ENCODE measurements at regions not wholly inside any gene's neighbourhood (a gene's known extent, or its start where the extent isn't known, plus 50 kb on each side); places are given as distances from the start of the nearest gene placed in this dataset.

- no peak overlapping the region for H3K9ac ChIP-seq (ENCODE audit: insufficient read length, low read depth)
- TF ChIP-seq ZNF274 (IDR thresholded peaks at IDR 0.05; ENCODE audit: low read depth, low read length): no peak
- TF ChIP-seq SUZ12 (IDR thresholded peaks at IDR 0.05; ENCODE audit: extremely low read depth, insufficient read depth, insufficient read length): no peak
- no peak for TF ChIP-seq YY1 (IDR thresholded peaks at IDR 0.05; ENCODE audit: insufficient read depth, insufficient read length)
- H3K36me3 ChIP-seq (ENCODE audit: insufficient read depth, insufficient read length, low read length): no peaks in the 10 kb centered on the region
- no peak overlapping the region for H3K4me3 ChIP-seq (ENCODE audit: insufficient read length, low read depth)
- H3K4me1 ChIP-seq (ENCODE audit: insufficient read depth, insufficient read length): no peaks in the 10 kb centered on the region
- DNase-seq (ENCODE audit: low read depth, low spot score): no peak
- H3K27me3 ChIP-seq (ENCODE audit: insufficient read depth, insufficient read length): no peaks in the 10 kb centered on the region
- peaks cover 19% of the 10 kb centered on the region for H3K9me3 ChIP-seq (ENCODE audit: insufficient read depth, low read length)
These were observed 257.4 kb upstream of the XYLT1 start for GRCh38 chr16:17728196-17728595.

GRCh38 chr16:17724242-17724898, 253.6 kb upstream of the XYLT1 start:
- no peaks in the 10 kb centered on the region for H3K9me3 ChIP-seq (ENCODE audit: insufficient read depth, low read length)
- H3K27me3 ChIP-seq (ENCODE audit: insufficient read depth, insufficient read length): no peaks in the 10 kb centered on the region
- TF ChIP-seq YY1 (IDR thresholded peaks at IDR 0.05; ENCODE audit: insufficient read depth, insufficient read length) (no peak), ZNF274 (IDR thresholded peaks at IDR 0.05; ENCODE audit: low read depth, low read length) (no peak), SUZ12 (IDR thresholded peaks at IDR 0.05; ENCODE audit: extremely low read depth, insufficient read depth, insufficient read length) (no peak)
- H3K9ac ChIP-seq (ENCODE audit: insufficient read length, low read depth): no peak overlapping the region
- no peaks in the 10 kb centered on the region for H3K36me3 ChIP-seq (ENCODE audit: insufficient read depth, insufficient read length, low read length)
- no peaks in the 10 kb centered on the region for H3K4me1 ChIP-seq (ENCODE audit: insufficient read depth, insufficient read length)
- no peak overlapping the region for H3K4me3 ChIP-seq (ENCODE audit: insufficient read length, low read depth)
- no peak for DNase-seq (ENCODE audit: low read depth, low spot score)

GRCh38 chr16:17723531-17724134, 252.9 kb upstream of the XYLT1 start:
- TF ChIP-seq SUZ12 (IDR thresholded peaks at IDR 0.05; ENCODE audit: extremely low read depth, insufficient read depth, insufficient read length): no peak
- TF ChIP-seq ZNF274 (IDR thresholded peaks at IDR 0.05; ENCODE audit: low read depth, low read length): no peak
- no peak for TF ChIP-seq YY1 (IDR thresholded peaks at IDR 0.05; ENCODE audit: insufficient read depth, insufficient read length)
- H3K36me3 ChIP-seq (ENCODE audit: insufficient read depth, insufficient read length, low read length): no peaks in the 10 kb centered on the region
- H3K9me3 ChIP-seq (ENCODE audit: insufficient read depth, low read length): no peaks in the 10 kb centered on the region
- no peak overlapping the region for H3K4me3 ChIP-seq (ENCODE audit: insufficient read length, low read depth)
- no peak overlapping the region for H3K9ac ChIP-seq (ENCODE audit: insufficient read length, low read depth)
- no peaks in the 10 kb centered on the region for H3K27me3 ChIP-seq (ENCODE audit: insufficient read depth, insufficient read length)
- no peak for DNase-seq (ENCODE audit: low read depth, low spot score)
- H3K4me1 ChIP-seq (ENCODE audit: insufficient read depth, insufficient read length): no peaks in the 10 kb centered on the region

- H3K9ac ChIP-seq (ENCODE audit: insufficient read length, low read depth): no peak overlapping the region
- H3K4me3 ChIP-seq (ENCODE audit: insufficient read length, low read depth): no peak overlapping the region
- TF ChIP-seq ZNF274 (IDR thresholded peaks at IDR 0.05; ENCODE audit: low read depth, low read length) (no peak), SUZ12 (IDR thresholded peaks at IDR 0.05; ENCODE audit: extremely low read depth, insufficient read depth, insufficient read length) (no peak), YY1 (IDR thresholded peaks at IDR 0.05; ENCODE audit: insufficient read depth, insufficient read length) (no peak)
- no peaks in the 10 kb centered on the region for H3K27me3 ChIP-seq (ENCODE audit: insufficient read depth, insufficient read length)
- H3K9me3 ChIP-seq (ENCODE audit: insufficient read depth, low read length): no peaks in the 10 kb centered on the region; the same call in 1 of the 2 replicates
- no peaks in the 10 kb centered on the region for H3K36me3 ChIP-seq (ENCODE audit: insufficient read depth, insufficient read length, low read length)
- H3K4me1 ChIP-seq (ENCODE audit: insufficient read depth, insufficient read length): no peaks in the 10 kb centered on the region
- DNase-seq (ENCODE audit: low read depth, low spot score): no peak
These were observed 247.7 kb upstream of the XYLT1 start for GRCh38 chr16:17718495-17718894.

GRCh38 chr16:17705847-17706246, 235.1 kb upstream of the XYLT1 start:
- H3K27me3 ChIP-seq (ENCODE audit: insufficient read depth, insufficient read length): no peaks in the 10 kb centered on the region
- no peak for TF ChIP-seq SUZ12 (IDR thresholded peaks at IDR 0.05; ENCODE audit: extremely low read depth, insufficient read depth, insufficient read length)
- no peak for TF ChIP-seq YY1 (IDR thresholded peaks at IDR 0.05; ENCODE audit: insufficient read depth, insufficient read length)
- TF ChIP-seq ZNF274 (IDR thresholded peaks at IDR 0.05; ENCODE audit: low read depth, low read length): no peak
- no peak overlapping the region for H3K4me3 ChIP-seq (ENCODE audit: insufficient read length, low read depth)
- H3K9me3 ChIP-seq (ENCODE audit: insufficient read depth, low read length): peaks cover 13% of the 10 kb centered on the region; the same call in 1 of the 2 replicates
- no peaks in the 10 kb centered on the region for H3K36me3 ChIP-seq (ENCODE audit: insufficient read depth, insufficient read length, low read length)
- no peak overlapping the region for H3K9ac ChIP-seq (ENCODE audit: insufficient read length, low read depth)
- DNase-seq (ENCODE audit: low read depth, low spot score): no peak
- no peaks in the 10 kb centered on the region for H3K4me1 ChIP-seq (ENCODE audit: insufficient read depth, insufficient read length)

- no peak overlapping the region for H3K4me3 ChIP-seq (ENCODE audit: insufficient read length, low read depth)
These were observed 225.9 kb upstream of the XYLT1 start for GRCh38 chr16:17696616-17697015.

GRCh38 chr16:17692484-17692883, 221.7 kb upstream of the XYLT1 start:
- H3K9ac ChIP-seq (ENCODE audit: insufficient read length, low read depth): no peak overlapping the region
- H3K4me1 ChIP-seq (ENCODE audit: insufficient read depth, insufficient read length): no peaks in the 10 kb centered on the region
- H3K27me3 ChIP-seq (ENCODE audit: insufficient read depth, insufficient read length): no peaks in the 10 kb centered on the region
- TF ChIP-seq YY1 (IDR thresholded peaks at IDR 0.05; ENCODE audit: insufficient read depth, insufficient read length) (no peak), ZNF274 (IDR thresholded peaks at IDR 0.05; ENCODE audit: low read depth, low read length) (no peak), SUZ12 (IDR thresholded peaks at IDR 0.05; ENCODE audit: extremely low read depth, insufficient read depth, insufficient read length) (no peak)
- no peaks in the 10 kb centered on the region for H3K36me3 ChIP-seq (ENCODE audit: insufficient read depth, insufficient read length, low read length)
- H3K4me3 ChIP-seq (ENCODE audit: insufficient read length, low read depth): no peak overlapping the region
- H3K9me3 ChIP-seq (ENCODE audit: insufficient read depth, low read length): no peaks in the 10 kb centered on the region
- no peak for DNase-seq (ENCODE audit: low read depth, low spot score)

More at GRCh38 chr16:17696616-17697015, 225.9 kb upstream of the XYLT1 start:
- Histone ChIP-seq H3K27me3 (ENCODE audit: insufficient read depth, insufficient read length) (no peaks in the 10 kb centered on the region), H3K9me3 (ENCODE audit: insufficient read depth, low read length) (no peaks in the 10 kb centered on the region), H3K9ac (ENCODE audit: insufficient read length, low read depth) (no peak overlapping the region), H3K4me1 (ENCODE audit: insufficient read depth, insufficient read length) (no peaks in the 10 kb centered on the region), H3K36me3 (ENCODE audit: insufficient read depth, insufficient read length, low read length) (no peaks in the 10 kb centered on the region)
- DNase-seq (ENCODE audit: low read depth, low spot score): no peak
- TF ChIP-seq YY1 (IDR thresholded peaks at IDR 0.05; ENCODE audit: insufficient read depth, insufficient read length) (no peak), SUZ12 (IDR thresholded peaks at IDR 0.05; ENCODE audit: extremely low read depth, insufficient read depth, insufficient read length) (no peak), ZNF274 (IDR thresholded peaks at IDR 0.05; ENCODE audit: low read depth, low read length) (no peak)
